NCI-H82 (cell line): ENCODE measurements at regions not wholly inside any gene's neighbourhood (a gene's known extent, or its start where the extent isn't known, plus 50 kb on each side); places are given as distances from the start of the nearest gene placed in this dataset.
"Not testable (repeated sequence)": the region's sequence is repeated elsewhere in the genome, so short reads cannot be mapped to it uniquely, and the experiment has no call there.

ENCODE experiments used
- DNase-seq: peaks from one replicate; lab custom pipeline; 2025; lab: John Stamatoyannopoulos, UW

DNA sequence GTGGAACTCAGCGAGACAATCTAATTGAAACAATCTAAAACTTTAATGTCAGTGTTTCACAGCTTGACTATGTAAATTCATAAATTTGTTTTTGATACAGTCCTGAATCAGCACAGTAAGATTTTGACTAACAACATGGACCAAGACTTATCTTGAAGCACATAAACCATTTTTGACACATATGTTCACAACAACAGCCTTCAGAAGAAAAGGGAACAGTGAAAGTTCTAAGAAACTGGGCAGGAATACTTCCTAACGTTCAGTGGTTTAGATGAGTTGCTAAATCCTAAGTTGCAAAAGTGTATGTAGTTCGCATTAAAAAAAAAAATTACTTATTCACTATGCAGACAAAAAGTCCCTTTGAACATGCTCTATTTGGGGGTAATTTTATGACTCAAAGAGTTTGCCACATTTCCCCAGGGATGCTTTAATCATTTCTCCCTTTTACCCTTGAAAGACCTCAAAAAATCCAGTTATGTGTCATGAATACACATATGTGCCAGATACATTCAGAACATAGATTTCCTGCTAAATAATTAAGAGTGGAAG, 120.2 kb downstream of the MRPL39 start:
- DNase-seq = no peak

DNA sequence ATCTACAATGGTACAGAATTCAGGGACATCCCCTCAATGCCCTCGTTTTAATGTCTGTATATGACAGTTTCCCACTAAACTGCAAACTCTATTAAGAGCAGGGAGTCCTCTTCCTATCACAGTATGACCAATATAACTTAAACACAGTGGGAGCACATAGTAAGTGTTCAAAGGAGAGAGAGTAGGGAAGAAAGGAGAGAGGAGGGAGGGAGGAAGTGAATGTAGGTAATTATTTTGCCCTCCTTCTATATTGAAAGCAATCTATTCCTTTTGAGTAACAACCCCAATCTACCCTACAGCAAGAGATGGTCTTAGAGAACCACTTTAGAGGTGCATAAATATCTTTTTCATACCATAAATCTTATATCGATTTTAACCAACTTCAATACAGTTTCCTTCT, 121.4 kb downstream of the MRPL39 start:
- no peak for DNase-seq

DNA sequence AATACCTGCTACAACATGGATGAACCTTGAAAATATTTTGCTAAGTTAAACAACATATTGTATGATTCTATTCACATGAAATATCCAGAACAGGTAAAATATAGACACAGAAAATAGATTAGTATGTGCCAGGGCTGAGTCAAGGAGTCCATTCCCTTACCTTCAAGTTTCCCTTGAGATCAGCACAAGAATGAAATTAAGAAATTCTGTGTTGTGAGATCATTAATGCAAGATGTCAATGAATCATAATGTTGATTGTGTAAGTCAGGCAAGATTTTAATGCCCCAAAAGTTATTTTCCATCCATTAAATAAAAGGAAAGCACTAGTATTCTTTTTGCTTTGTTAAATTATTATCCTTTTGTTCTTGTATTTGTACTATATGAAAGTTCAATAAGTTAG, 139.4 kb downstream of the MRPL39 start:
- no peak for DNase-seq

DNA sequence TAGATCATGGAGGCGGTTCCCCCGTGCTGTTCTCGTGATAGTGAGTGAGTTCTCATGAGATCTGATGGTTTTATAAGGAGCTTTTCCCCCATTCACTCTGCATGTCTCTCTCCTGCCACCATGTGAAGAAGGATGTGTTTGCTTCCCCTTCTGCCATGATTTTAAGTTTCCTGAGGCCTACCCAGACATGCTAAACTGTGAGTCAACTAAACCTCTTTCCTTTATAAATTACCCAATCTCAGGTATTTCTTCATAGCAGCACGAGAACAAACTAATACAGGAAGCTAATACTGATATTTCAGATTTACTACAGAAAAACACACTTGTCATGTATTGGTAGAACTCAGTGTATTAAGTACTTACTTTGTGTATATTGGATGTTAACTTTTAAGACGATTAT, 140.2 kb downstream of the MRPL39 start:
- not testable (repeated sequence) for DNase-seq

DNA sequence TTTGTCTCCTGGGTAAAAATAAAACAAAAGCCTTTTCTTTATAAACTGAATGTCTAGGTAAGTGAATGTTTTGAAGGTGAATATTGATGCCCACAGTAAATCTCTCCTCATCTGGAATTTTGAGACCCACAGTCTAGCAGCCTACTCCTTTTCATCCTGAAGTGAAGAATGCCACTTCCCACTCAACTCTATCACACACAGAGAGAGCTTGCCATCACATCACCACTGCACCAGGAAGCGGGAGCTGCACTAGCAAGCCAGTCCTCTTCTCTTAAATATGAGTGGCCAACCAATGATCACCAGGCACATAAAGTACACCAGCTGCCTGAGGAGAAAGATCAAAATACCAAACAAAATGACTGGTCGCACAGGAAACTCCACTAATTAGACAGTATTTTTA, 140.8 kb downstream of the MRPL39 start:
- DNase-seq = no peak

DNA sequence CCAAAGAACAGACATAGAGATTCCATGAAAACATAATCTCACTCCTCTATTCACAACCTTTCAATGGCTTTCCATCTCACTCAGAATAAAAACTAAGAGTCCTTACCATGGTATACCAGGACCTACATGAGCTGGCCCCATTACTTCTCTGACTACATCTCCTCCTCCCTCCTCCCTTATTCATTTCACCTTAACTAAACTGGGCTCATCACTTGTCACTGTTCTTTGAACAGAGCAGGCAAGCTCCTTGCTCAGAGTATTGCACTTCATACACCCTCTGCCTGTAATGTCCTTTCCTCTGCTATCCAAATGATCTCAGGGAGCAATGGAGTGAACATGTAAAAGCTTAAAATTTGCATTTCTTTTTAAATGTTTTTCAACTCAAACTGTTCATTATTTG, 142.0 kb downstream of the MRPL39 start:
- no peak for DNase-seq

DNA sequence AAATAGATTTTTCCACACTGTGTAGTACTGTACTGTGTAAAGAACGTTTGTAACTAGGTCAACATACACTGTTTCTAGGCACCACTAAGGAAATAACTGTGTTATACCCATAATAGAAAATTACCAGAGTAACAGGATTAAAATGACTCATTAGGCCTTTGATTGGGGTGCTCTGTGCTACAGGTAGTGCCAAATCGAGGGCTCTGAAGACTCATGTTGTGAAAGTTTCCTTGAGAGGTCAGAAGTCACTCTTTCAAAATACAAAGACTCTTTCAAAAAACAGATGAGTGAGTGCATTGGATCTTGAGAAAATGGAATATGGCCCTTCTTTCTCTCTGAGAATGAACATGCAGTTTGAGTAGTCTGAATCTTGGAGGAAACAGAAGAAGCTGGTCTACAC, 143.0 kb downstream of the MRPL39 start:
- DNase-seq = no peak

GRCh38 chr21:25462517-25462971, 144.7 kb downstream of the MRPL39 start:
- no peak for DNase-seq

DNA sequence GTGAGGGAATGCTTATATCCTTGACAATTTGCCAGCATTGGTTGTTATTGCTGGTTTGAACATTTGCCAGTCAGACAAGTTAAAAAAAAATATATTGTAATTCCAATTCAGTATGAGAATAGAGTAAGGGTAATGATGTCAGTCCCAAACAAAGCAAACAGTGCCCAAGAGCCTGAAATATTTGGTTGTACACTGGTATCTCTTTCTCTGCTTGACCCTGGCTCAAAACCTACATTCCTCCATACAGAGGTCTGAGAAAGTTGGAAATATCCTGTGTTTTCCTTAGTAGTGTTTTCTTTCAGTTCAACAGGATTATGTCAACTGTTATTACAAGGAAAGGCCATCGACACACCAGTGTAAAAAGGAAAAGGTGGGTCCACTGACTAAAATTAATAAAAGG, 145.6 kb downstream of the MRPL39 start:
- DNase-seq = no peak

GRCh38 chr21:25459993-25460392, 147.3 kb downstream of the MRPL39 start:
- no peak for DNase-seq

DNA sequence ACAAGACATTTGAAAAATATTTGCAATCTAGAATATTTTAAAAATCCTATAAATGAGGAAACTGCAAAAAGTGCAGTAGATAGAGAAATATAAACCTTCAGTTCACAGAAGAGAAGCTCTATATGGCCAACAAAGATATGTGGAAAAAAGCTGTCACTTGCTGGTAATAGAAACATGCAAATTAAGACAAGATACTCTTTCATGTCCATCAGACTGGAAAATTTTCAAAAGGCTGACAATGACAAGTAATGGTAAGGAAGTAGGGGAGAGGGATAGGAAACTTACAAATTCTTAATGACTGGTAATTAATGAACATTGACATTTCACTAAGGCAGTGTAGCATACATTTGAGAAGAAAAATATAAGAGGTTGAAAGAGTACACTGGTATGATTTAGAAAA, 147.9 kb downstream of the MRPL39 start:
- no peak for DNase-seq

- no peak for DNase-seq
Observed at GRCh38 chr21:25458484-25458883, 148.8 kb downstream of the MRPL39 start.

- no peak for DNase-seq
Observed at GRCh38 chr21:25457946-25458345, 149.3 kb downstream of the MRPL39 start.

GRCh38 chr21:25457411-25457810, 149.9 kb downstream of the MRPL39 start:
- DNase-seq = no peak

DNA sequence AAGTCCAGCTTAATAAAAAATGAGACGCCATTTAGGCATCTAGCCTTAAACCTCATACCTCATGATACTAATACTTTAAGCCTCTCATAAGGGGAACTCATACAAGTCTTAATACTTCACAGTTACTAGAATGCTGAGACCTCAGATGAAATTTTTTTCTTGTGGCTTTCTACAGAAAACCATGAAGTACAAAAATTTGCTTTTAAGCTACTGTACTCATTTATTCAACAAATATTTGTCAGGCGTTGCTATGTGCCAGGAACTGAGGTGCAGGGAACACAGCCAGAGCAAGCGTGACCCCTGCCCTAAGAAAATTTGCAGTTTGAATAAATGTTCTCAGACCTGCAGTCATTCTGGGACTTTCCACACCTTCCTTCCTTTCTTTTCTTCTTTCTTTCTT, 150.6 kb downstream of the MRPL39 start:
- peak; percentile 35 for DNase-seq

- no peak for DNase-seq
Observed at GRCh38 chr21:25453524-25453923, 153.8 kb downstream of the MRPL39 start.

GRCh38 chr21:25449950-25450349, 157.3 kb downstream of the MRPL39 start:
- no peak for DNase-seq

DNA sequence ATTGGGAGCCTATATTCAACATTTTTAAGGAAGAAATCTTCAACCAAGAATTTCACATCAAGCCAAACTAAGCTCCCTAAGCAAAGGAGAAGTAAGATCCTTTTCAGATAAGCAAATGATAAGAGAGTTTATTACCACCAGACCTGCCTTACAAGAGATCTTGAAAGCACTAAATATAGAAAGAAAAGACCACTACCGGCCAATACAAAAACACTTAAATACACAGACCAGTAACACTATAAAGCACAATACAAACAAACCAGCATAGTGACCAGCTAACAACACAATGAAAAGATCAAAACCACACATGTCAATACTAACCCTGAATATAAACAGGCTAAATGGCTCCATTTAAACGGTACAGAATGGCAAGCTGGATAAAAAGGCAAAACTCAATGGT, 165.4 kb downstream of the MRPL39 start:
- no peak for DNase-seq

GRCh38 chr21:25437465-25437864, 169.8 kb downstream of the MRPL39 start:
- DNase-seq = not testable (repeated sequence)

- no peak for DNase-seq
Observed at GRCh38 chr21:25428537-25428936, 178.7 kb downstream of the MRPL39 start.

DNA sequence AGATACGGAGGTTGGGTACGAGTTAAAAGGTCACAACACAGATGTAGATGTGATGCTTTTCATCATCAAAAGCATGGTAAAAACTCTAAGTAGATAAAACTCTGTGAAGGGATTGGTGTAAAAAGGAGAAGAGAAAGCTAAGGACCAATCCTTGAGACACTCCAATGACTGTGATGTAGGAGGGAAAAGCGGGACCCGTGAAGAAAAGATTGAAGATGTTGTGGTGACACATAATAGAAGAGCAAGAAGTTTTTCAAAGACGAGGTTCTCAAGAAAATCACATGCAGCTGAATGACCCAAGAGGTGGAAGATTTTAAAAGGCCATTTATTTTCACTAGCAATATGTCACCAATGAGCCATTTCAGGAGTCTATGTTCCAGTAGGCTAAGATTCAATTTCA, 179.5 kb downstream of the MRPL39 start:
- no peak for DNase-seq

DNA sequence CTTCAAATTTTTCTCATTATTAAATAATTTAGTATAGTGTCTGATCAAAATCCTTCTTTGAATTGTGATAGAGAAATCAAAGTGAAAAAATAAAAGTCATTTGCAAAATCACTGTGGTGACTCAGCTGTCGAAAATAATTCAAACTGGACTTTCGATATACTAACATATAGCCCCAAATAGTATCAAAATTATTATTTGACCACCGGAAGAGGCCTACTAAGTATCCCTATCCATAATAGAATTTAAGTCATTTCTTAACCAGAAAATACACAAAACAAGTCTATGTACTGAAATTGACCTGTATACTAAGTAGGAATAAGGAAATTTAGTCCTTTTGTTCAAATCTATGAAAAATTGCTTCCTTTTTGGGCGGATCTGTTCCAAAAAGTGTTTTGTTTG, 180.7 kb downstream of the MRPL39 start:
- no peak for DNase-seq

GRCh38 chr21:25425156-25425555, 182.1 kb downstream of the MRPL39 start:
- DNase-seq = no peak

DNA sequence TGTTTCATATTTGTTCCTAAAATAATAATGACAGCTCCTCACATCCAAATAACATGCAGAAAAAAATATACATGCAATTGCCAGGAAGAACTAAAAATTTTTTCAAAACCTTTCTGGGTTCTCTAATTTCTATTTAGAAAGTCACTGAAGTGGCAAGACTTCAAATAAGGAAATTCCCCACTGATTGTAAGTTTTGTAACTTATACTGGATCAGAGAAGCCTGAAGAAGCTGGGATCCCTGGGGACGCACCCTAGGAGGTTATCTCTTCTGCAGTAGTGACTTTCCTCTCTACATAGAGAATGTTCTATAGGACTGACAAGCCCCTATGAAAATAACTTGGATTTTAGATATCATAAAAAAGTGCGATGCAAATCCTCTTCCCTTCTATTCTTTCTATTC, 182.6 kb downstream of the MRPL39 start:
- DNase-seq = no peak

DNA sequence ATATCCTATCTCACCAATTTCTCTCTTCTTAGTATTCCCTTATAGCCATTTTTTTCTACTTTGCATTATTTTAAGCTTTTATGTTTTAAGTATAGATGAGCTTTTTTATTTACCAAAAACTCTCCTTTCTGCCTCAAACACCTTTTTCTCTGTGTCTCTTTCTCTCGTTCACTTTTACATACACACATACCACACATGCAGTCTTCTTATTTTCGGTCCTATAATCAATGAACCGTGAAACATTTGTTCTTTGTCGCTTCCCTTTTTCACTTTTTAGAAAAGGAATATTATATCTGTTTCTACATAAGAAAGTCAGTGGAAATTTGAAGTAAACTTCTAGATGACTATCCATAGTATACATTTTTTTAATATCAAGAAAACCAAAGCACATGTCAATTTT, 183.2 kb downstream of the MRPL39 start:
- no peak for DNase-seq
